22Rv1 (cell line): ENCODE measurements at regions not wholly inside any gene's neighbourhood (a gene's known extent, or its start where the extent isn't known, plus 50 kb on each side); places are given as distances from the start of the nearest gene placed in this dataset.

Source experiments
- H3K27ac ChIP-seq: fragments of 450-650 bp; 2 replicates; pipeline ENCODE4 v1.5.1; 2017
- ZFX ChIP-seq: fragments of 450-650 bp; IDR thresholded peaks from 2 replicates; pipeline ENCODE4 v1.6.1; 2017; ENCODE audit warnings: antibody characterized with exemption, borderline replicate concordance
- TF ChIP-seq, protein P1 (sequence below): fragments of 450-650 bp; IDR thresholded peaks from 2 replicates; pipeline ENCODE4 v1.5.1; 2017; ENCODE audit warnings: mild to moderate bottlenecking

DNA sequence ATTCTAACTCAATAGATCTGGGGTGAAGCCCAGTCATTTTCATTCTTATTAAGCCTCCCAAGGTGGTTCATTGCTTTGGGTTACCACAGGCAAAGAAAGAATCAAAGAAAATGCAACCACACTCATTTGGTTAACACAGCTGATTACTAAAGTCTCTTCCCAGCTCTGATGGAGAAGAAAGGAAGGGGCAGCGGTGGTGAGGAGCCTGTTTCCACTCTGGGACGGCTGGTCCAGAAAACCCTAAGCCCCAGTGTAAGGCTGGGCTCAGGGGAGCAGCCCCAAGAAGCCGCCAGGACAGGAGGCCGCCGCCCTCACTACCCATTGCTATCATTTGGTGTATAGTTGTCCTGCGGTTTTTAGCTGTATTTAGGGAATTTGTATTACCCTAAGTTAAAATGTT is 226.9 kb downstream of the CD83 start:
- TF ChIP-seq ZFX: no peak
- TF ChIP-seq, protein P1, sequence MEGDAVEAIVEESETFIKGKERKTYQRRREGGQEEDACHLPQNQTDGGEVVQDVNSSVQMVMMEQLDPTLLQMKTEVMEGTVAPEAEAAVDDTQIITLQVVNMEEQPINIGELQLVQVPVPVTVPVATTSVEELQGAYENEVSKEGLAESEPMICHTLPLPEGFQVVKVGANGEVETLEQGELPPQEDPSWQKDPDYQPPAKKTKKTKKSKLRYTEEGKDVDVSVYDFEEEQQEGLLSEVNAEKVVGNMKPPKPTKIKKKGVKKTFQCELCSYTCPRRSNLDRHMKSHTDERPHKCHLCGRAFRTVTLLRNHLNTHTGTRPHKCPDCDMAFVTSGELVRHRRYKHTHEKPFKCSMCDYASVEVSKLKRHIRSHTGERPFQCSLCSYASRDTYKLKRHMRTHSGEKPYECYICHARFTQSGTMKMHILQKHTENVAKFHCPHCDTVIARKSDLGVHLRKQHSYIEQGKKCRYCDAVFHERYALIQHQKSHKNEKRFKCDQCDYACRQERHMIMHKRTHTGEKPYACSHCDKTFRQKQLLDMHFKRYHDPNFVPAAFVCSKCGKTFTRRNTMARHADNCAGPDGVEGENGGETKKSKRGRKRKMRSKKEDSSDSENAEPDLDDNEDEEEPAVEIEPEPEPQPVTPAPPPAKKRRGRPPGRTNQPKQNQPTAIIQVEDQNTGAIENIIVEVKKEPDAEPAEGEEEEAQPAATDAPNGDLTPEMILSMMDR: no peak
- H3K27ac ChIP-seq: no peak overlapping the region

DNA sequence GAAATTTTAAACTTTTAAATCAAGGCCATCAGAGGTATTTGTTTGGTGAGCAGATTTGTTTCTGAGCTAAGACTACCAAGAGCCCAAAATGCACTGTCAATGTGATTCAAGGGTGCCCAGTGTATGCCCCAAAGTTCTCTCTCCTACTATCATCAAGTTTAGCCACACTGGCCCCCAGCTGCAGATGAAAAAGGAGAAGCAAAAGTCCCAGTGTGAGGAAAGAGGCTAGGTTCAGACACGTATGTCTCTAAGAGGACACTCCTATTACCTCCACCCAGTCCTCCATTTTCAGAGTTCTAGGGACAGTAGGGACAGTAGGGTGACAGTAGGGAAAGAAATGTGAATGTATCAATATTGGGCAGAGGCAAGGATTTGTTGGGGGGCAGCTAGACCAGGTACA is 230.8 kb downstream of the CD83 start:
- TF ChIP-seq ZFX: no peak
- TF ChIP-seq, protein P1: no peak

DNA sequence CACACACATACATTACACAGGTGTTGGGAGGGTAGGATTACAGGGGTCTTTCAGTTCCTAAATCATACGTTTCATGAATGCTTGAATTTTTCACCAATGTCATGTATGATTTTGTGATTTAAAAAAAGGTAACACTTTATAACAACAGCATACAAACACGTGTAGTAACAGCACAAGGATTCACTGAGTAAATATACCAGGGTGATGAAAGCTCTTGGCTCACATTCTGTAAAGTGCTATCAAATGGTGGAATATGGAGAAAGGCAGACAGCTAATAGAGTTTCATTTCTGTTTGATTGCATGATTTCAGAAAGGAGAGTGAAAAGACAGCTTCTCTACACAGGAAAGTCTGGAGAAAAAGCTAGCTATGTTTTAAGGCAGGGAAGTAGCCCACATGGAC is 231.9 kb downstream of the CD83 start:
- H3K27ac ChIP-seq: no peak overlapping the region

More for the DNA sequence above, 230.8 kb downstream of the CD83 start:
- no peak overlapping the region for H3K27ac ChIP-seq

DNA sequence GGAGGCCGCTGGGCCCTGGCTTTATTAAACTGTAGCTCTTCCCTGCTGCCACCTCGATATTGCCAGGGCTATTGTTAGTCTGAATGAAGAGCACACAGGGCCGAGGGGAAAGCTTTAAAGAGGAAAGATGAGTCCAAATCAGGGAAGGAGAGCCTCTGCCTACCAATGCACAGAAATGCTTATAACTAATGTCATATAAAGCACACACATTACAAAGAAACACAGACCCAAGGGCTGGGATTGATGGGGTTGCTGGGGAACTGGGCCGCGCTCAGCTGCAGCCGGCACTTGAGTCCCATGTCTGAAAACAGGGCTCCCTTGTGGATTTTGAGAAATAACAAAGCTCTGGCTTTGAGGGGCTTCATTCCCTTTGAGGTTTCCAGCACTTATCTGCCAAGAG is 232.6 kb downstream of the CD83 start:
- no peak for TF ChIP-seq ZFX
- TF ChIP-seq, protein P1: no peak
- no peak overlapping the region for H3K27ac ChIP-seq

More for the DNA sequence above, 231.9 kb downstream of the CD83 start:
- TF ChIP-seq ZFX: no peak
- TF ChIP-seq, protein P1: no peak

DNA sequence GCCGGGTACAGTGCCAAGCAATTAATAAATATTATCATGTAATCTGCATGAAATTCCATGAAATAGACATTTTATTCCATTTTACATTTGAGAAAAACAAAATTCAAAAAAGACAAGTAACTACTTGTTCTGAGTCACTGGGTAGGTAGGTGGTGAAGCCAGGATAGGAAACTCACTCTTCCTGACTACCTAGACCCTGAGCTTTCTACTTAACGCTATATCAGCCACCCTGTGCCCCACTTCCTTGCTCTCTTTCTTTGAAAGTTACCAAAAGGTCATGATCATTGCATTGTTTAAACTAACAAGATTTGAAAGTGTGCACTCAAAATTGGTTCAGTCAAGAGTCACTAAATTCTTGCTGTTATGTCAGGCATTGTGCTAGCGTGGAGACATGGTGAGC is 235.7 kb downstream of the CD83 start:
- no peak overlapping the region for H3K27ac ChIP-seq
- TF ChIP-seq ZFX: no peak
- TF ChIP-seq, protein P1: no peak

DNA sequence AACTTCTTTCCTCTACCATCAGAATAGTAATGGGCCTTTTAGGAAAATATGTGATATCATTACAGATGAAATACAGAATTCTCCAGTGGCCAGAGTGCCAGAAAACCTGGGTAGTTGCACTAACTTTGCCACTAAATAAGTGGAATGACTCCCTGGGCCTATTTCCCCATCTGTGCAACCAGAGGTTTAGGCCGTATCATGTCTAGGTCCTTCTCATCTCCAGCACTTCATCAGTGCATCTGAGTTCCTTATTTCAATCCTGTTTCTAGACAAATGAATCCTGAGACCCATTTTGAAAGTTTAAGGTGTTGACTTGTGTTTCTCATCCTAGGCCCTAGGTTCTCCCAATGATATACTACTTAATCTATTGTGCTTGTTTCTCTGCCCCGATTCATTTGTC is 236.2 kb downstream of the CD83 start:
- TF ChIP-seq, protein P1: no peak
- no peak for TF ChIP-seq ZFX
- H3K27ac ChIP-seq: no peak overlapping the region

DNA sequence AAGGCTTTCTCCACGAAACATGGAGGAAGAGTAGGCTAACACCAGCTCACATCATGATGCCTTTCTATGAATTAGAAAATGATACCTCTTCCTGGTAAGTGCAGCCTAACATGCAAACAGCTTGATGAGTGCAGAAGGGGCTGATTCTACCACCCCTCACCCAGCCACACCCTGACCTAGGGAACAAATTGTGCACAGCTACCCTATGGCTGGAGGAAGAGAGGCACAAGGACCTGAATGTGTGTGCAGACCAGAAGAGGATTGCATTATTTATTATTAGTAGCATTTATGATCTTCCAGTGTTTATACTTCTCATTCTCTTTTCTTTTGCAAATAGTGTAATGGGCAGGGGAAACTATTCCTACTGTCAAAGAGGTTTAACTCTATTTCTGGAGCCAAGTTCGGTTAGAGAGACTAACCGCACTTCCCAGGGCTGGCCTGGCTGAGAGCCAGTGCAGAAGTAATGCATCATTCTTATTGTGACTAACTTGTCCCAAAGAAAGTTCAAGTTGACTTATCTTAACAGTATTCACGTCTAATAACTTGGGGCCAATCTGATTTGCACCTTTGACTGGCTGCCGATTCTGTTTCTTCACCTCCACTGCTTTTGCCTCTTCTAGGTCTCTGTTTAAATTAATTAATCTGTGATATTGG is 237.5 kb downstream of the CD83 start:
- TF ChIP-seq, protein P1: no peak
- TF ChIP-seq ZFX: no peak
- no peak overlapping the region for H3K27ac ChIP-seq
